ENCODE measurements at regions not wholly inside any gene's neighbourhood (a gene's known extent, or its start where the extent isn't known, plus 50 kb on each side); places are given as distances from the start of the nearest gene placed in this dataset.
A peak's percentile ranks its signal among the peaks of the same experiment; 100 is the strongest.
"Not testable (repeated sequence)": the region's sequence is repeated elsewhere in the genome, so short reads cannot be mapped to it uniquely, and the experiment has no call there.

GRCh38 chr3:146757759-146758158, 152.6 kb upstream of the PLSCR5 start:
- no peak for DNase-seq

GRCh38 chr3:146750196-146750595, 145.1 kb upstream of the PLSCR5 start:
- no peak for DNase-seq

- peak in 1 of 51 donors; percentile 14 for DNase-seq
Observed at GRCh38 chr3:146747928-146748327, 142.8 kb upstream of the PLSCR5 start.

- DNase-seq = no peak
Observed at GRCh38 chr3:146747051-146747450, 141.9 kb upstream of the PLSCR5 start.

- no peak for DNase-seq
Observed at GRCh38 chr3:146746190-146746589, 141.0 kb upstream of the PLSCR5 start.

GRCh38 chr3:146739203-146739671, 134.1 kb upstream of the PLSCR5 start:
- DNase-seq = no peak

- DNase-seq = no peak
Observed at GRCh38 chr3:146732325-146732724, 127.2 kb upstream of the PLSCR5 start.

- no peak for DNase-seq
Observed at GRCh38 chr3:146715170-146715569, 110.0 kb upstream of the PLSCR5 start.

- DNase-seq = no peak
Observed at GRCh38 chr3:146712806-146713205, 107.7 kb upstream of the PLSCR5 start.

GRCh38 chr3:146709969-146710368, 104.8 kb upstream of the PLSCR5 start:
- no peak for DNase-seq

GRCh38 chr3:146705225-146705624, 100.1 kb upstream of the PLSCR5 start:
- DNase-seq = no peak

GRCh38 chr3:146702237-146702636, 97.1 kb upstream of the PLSCR5 start:
- no peak for DNase-seq

GRCh38 chr3:146701246-146701645, 96.1 kb upstream of the PLSCR5 start:
- no peak for DNase-seq

GRCh38 chr3:146700025-146700424, 94.9 kb upstream of the PLSCR5 start:
- DNase-seq = not testable (repeated sequence)

GRCh38 chr3:146692254-146692653, 87.1 kb upstream of the PLSCR5 start:
- no peak for DNase-seq

- DNase-seq = no peak
Observed at GRCh38 chr3:146685050-146685814, 80.1 kb upstream of the PLSCR5 start.

GRCh38 chr3:146682171-146682570, 77.0 kb upstream of the PLSCR5 start:
- no peak for DNase-seq

GRCh38 chr3:146680617-146681016, 75.5 kb upstream of the PLSCR5 start:
- no peak for DNase-seq

GRCh38 chr3:146679995-146680394, 74.8 kb upstream of the PLSCR5 start:
- no peak for DNase-seq

GRCh38 chr3:146679191-146679590, 74.0 kb upstream of the PLSCR5 start:
- DNase-seq = no peak

- DNase-seq = no peak
Observed at GRCh38 chr3:146672941-146673340, 67.8 kb upstream of the PLSCR5 start.

GRCh38 chr3:146664403-146664802, 59.3 kb upstream of the PLSCR5 start:
- DNase-seq = no peak

- no peak for DNase-seq
Observed at GRCh38 chr3:146658841-146659240, 53.7 kb upstream of the PLSCR5 start.

Measured in hypothalamus (tissue), 51 donors.